ENCODE measurements at regions not wholly inside any gene's neighbourhood (a gene's known extent, or its start where the extent isn't known, plus 50 kb on each side); places are given as distances from the start of the nearest gene placed in this dataset.
"Not testable (repeated sequence)": the region's sequence is repeated elsewhere in the genome, so short reads cannot be mapped to it uniquely, and the experiment has no call there.

- no peaks in the 10 kb centered on the region for H3K36me3 Mint-ChIP-seq (ENCODE audit: low read depth)
- H3K4me1 Mint-ChIP-seq = no peaks in the 10 kb centered on the region
- no peak overlapping the region for H3K27ac Mint-ChIP-seq
- POLR2A ChIA-PET = no interaction called here
- H3K27me3 Mint-ChIP-seq = peaks cover 19% of the 10 kb centered on the region
- no peaks in the 10 kb centered on the region for H3K9me3 Mint-ChIP-seq
- CTCF ChIA-PET = no interaction called here
- no peak for DNase-seq
- no peak overlapping the region for H3K4me3 Mint-ChIP-seq
Measured at GRCh38 chr2:109669731-109670130, 55.6 kb downstream of the SOWAHC start.

GRCh38 chr2:109670556-109671411 lies 56.6 kb downstream of the SOWAHC start:
- POLR2A ChIA-PET = no interaction called here
- Mint-ChIP-seq H3K4me3 (no peak overlapping the region), H3K4me1 (no peaks in the 10 kb centered on the region), H3K36me3 (ENCODE audit: low read depth) (no peaks in the 10 kb centered on the region), H3K27me3 (peaks cover 20% of the 10 kb centered on the region), H3K9me3 (no peaks in the 10 kb centered on the region), H3K27ac (no peak overlapping the region)
- DNase-seq = no peak
- CTCF ChIA-PET = no interaction called here

- POLR2A ChIA-PET = no interaction called here
- CTCF ChIA-PET = no interaction called here
- no peaks in the 10 kb centered on the region for H3K4me1 Mint-ChIP-seq
- no peaks in the 10 kb centered on the region for H3K36me3 Mint-ChIP-seq (ENCODE audit: low read depth)
- no peaks in the 10 kb centered on the region for H3K9me3 Mint-ChIP-seq
- DNase-seq = no peak
- no peak overlapping the region for H3K27ac Mint-ChIP-seq
- peaks cover 11% of the 10 kb centered on the region for H3K27me3 Mint-ChIP-seq
- no peak overlapping the region for H3K4me3 Mint-ChIP-seq
Measured at GRCh38 chr2:109674894-109675534, 60.9 kb downstream of the SOWAHC start.

GRCh38 chr2:109675666-109676345 lies 61.6 kb downstream of the SOWAHC start:
- Mint-ChIP-seq H3K4me1 (no peaks in the 10 kb centered on the region), H3K27me3 (peaks cover 11% of the 10 kb centered on the region), H3K4me3 (no peak overlapping the region), H3K36me3 (ENCODE audit: low read depth) (no peaks in the 10 kb centered on the region), H3K27ac (no peak overlapping the region), H3K9me3 (no peaks in the 10 kb centered on the region)
- no peak for DNase-seq
- ChIA-PET CTCF (no interaction called here), POLR2A (no interaction called here)

GRCh38 chr2:109676346-109676902 lies 62.3 kb downstream of the SOWAHC start:
- Mint-ChIP-seq H3K9me3 (no peaks in the 10 kb centered on the region), H3K27ac (no peak overlapping the region), H3K36me3 (ENCODE audit: low read depth) (no peaks in the 10 kb centered on the region), H3K4me1 (no peaks in the 10 kb centered on the region), H3K27me3 (peaks cover 12% of the 10 kb centered on the region), H3K4me3 (no peak overlapping the region)
- ChIA-PET CTCF (no interaction called here), POLR2A (no interaction called here)
- DNase-seq = no peak

GRCh38 chr2:109677121-109677731 lies 63.1 kb downstream of the SOWAHC start:
- H3K36me3 Mint-ChIP-seq (ENCODE audit: low read depth); CTCF ChIA-PET; H3K4me3 Mint-ChIP-seq; H3K4me1 Mint-ChIP-seq; H3K27ac Mint-ChIP-seq; DNase-seq; H3K9me3 Mint-ChIP-seq; POLR2A ChIA-PET: not testable (repeated sequence)
- H3K27me3 Mint-ChIP-seq = peaks cover 12% of the 10 kb centered on the region

- no peak overlapping the region for H3K4me3 Mint-ChIP-seq
- no peaks in the 10 kb centered on the region for H3K36me3 Mint-ChIP-seq (ENCODE audit: low read depth)
- DNase-seq = no peak
- POLR2A ChIA-PET = no interaction called here
- H3K27ac Mint-ChIP-seq = no peak overlapping the region
- peaks cover 12% of the 10 kb centered on the region for H3K27me3 Mint-ChIP-seq
- no peaks in the 10 kb centered on the region for H3K9me3 Mint-ChIP-seq
- H3K4me1 Mint-ChIP-seq = no peaks in the 10 kb centered on the region
- CTCF ChIA-PET = no interaction called here
Measured at GRCh38 chr2:109677835-109678580, 63.8 kb downstream of the SOWAHC start.

- H3K27ac Mint-ChIP-seq; CTCF ChIA-PET; H3K36me3 Mint-ChIP-seq (ENCODE audit: low read depth); DNase-seq; H3K9me3 Mint-ChIP-seq; H3K4me3 Mint-ChIP-seq; H3K4me1 Mint-ChIP-seq; POLR2A ChIA-PET: not testable (repeated sequence)
- H3K27me3 Mint-ChIP-seq = peaks cover 11% of the 10 kb centered on the region
Measured at GRCh38 chr2:109678724-109679201, 64.6 kb downstream of the SOWAHC start.

- no peaks in the 10 kb centered on the region for H3K36me3 Mint-ChIP-seq (ENCODE audit: low read depth)
- DNase-seq = no peak
- no peaks in the 10 kb centered on the region for H3K9me3 Mint-ChIP-seq
- H3K4me3 Mint-ChIP-seq = no peak overlapping the region
- CTCF ChIA-PET = no interaction called here
- no peaks in the 10 kb centered on the region for H3K4me1 Mint-ChIP-seq
- POLR2A ChIA-PET = no interaction called here
- H3K27ac Mint-ChIP-seq = no peak overlapping the region
- H3K27me3 Mint-ChIP-seq = peaks cover 11% of the 10 kb centered on the region
Measured at GRCh38 chr2:109679225-109679624, 65.1 kb downstream of the SOWAHC start.

GRCh38 chr2:109679626-109680025 lies 65.5 kb downstream of the SOWAHC start:
- Mint-ChIP-seq H3K27ac (no peak overlapping the region), H3K36me3 (ENCODE audit: low read depth) (no peaks in the 10 kb centered on the region), H3K4me1 (no peaks in the 10 kb centered on the region), H3K4me3 (no peak overlapping the region), H3K27me3 (peaks cover 10% of the 10 kb centered on the region), H3K9me3 (no peaks in the 10 kb centered on the region)
- POLR2A ChIA-PET = no interaction called here
- CTCF ChIA-PET = no interaction called here
- no peak for DNase-seq

GRCh38 chr2:109680523-109681297 lies 66.5 kb downstream of the SOWAHC start:
- Mint-ChIP-seq H3K4me1 (no peaks in the 10 kb centered on the region), H3K27me3 (peaks cover 10% of the 10 kb centered on the region), H3K4me3 (no peak overlapping the region), H3K27ac (no peak overlapping the region), H3K36me3 (ENCODE audit: low read depth) (no peaks in the 10 kb centered on the region), H3K9me3 (no peaks in the 10 kb centered on the region)
- no peak for DNase-seq
- POLR2A ChIA-PET = no interaction called here
- CTCF ChIA-PET = no interaction called here

GRCh38 chr2:109681633-109682380 lies 67.6 kb downstream of the SOWAHC start:
- POLR2A ChIA-PET = no interaction called here
- no peaks in the 10 kb centered on the region for H3K36me3 Mint-ChIP-seq (ENCODE audit: low read depth)
- no peaks in the 10 kb centered on the region for H3K4me1 Mint-ChIP-seq
- no peak for DNase-seq
- H3K27ac Mint-ChIP-seq = no peak overlapping the region
- H3K9me3 Mint-ChIP-seq = no peaks in the 10 kb centered on the region
- peaks cover 9% of the 10 kb centered on the region for H3K27me3 Mint-ChIP-seq
- no peak overlapping the region for H3K4me3 Mint-ChIP-seq
- CTCF ChIA-PET = no interaction called here

All from activated CD4-positive, alpha-beta memory T cell treated with anti-CD3 and anti-CD28 coated beads, Interleukin-2, amount 10 ng/mL, durations not matched to agents 7 days and 5 days (primary cell).